ENCODE measurements at regions not wholly inside any gene's neighbourhood (a gene's known extent, or its start where the extent isn't known, plus 50 kb on each side); places are given as distances from the start of the nearest gene placed in this dataset.
"Not testable (repeated sequence)": the region's sequence is repeated elsewhere in the genome, so short reads cannot be mapped to it uniquely, and the experiment has no call there.

DNA sequence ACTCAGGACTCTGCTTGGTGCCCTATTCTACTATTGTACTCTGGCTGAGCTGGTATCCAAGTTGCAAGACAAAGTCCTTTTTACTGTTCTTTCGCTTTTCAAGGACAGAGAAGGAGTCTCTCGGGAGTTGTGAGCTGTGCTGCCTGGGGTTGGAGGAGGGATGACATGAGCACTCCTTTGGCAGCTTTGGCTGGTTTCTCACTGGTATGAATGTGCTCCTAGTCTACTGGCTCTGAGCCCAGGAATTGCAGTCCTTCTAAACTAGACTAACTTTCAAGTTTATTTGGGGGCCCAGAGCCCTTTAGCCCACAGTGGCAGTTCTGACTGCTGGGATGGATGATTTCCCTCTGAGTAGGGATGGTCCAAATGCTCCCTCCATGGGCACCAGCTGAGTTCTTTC is 997.1 kb downstream of the RAB28 start:
- intact Hi-C loops (cut with micrococcal nuclease): no loop called here

DNA sequence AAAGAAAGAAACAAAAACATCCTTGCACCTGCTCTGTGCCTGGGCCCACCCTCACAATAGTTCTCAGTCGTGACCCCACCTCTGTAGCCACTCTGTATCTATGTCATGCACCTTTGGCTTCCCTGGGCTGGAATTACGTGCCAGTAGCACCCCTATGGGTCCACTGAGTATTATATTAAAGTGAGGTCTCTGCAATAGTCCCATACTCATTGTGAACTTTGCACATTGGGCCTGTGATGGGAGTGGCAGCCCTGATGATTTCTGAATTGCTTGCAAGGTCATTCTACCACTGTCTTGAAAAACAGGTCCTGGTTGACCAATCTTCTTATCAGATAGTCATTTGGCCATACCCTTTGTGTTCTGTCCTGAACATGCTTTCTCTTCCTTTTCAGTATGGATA is 1012.1 kb downstream of the RAB28 start:
- intact Hi-C loops (cut with micrococcal nuclease): no loop called here

DNA sequence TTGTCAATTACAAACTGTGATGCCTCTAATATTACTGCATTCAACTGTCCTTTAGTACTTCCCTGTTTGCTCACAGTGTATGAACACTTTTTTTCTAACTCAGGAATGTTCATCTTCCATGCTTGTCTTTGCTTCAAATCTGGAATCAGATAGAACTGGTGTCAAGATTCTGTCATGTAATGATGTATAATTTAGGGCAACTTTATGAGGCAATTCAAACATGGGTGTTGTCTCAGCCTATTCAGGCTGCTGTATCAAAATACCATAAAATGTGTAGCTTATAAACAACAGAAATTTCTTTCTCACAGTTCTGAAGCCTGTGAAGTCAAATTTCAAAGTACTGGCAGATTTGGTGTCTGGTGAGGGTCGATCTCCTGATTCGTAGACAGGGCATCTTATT is 1012.9 kb downstream of the RAB28 start:
- intact Hi-C loops (cut with micrococcal nuclease): no loop called here

DNA sequence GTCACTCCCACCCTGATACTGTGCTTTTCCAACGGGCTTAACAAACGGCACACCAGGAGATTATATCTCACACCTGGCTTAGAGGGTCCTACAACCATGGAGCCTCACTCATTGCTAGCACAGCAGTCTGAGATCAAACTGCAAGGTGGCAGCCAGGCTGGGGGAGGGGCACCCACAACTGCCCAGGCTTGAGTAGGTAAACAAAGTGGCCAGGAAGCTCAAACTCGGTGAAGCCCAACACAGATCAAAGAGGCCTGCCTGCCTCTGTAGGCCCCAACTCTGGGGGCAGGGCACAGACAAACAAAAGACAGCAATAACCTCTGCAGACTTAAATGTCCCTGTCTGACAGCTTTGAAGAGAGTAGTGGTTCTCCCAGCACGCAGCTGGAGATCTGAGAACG is 1022.6 kb downstream of the RAB28 start:
- intact Hi-C loops (cut with micrococcal nuclease): not testable (repeated sequence)

DNA sequence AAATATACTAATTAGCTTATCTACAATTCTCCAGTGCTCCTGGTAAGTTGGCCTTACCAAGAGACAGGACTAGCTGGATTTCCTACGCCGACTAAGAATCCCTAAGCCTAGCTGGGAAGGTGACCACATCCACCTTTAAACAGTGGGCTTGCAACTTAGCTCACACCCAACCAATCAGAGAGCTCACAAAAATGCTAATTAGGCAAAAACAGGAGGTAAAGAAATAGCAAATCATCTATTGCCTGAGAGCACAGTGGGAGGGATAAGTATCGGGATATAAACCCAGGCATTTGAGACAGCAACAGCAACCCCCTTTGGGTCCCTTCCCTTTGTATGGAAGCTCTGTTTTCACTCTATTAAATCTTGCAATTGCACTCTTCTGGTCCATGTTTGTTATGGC is 1025.0 kb downstream of the RAB28 start:
- intact Hi-C loops (cut with micrococcal nuclease): no loop called here

DNA sequence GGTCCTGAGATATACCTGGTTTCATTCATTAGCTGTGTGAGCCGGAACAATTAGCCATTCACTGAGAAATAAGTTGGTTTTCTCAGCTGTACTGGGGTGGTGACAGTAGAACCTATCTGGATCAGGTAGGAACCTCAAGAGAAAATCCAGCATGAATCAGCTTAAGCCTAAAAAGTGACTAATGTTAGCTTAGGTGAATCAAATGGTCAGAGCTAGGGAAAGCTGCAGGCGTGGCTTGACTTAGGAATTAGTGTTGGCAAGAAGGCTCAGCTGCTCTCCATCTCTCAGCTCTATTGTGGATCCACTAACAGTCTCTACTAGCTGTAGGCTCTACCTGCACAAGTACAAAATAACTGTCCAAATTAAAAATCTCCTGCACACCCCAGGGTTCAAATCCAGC is 1025.5 kb downstream of the RAB28 start:
- intact Hi-C loops (cut with micrococcal nuclease): no loop called here

DNA sequence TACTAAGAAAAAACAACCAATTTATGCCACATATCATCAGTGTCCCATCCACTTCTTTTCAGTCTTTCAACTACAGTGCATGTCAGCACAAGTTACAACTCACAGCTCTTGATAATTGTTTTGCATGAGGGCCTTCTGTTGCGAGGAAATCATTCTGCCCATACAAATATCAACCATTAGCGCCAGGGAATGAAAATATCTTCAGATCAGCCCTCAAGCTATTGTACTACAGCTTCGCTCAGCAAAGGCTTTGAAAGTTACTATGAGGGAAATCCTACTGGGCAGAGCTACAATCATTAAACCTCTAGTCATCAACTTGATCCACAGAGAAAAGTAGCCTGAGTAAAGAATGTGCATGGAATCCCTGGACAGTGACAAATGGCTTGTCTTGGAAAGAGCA is 1023.6 kb upstream of the HS3ST1 start:
- intact Hi-C loops (cut with micrococcal nuclease): no loop called here

DNA sequence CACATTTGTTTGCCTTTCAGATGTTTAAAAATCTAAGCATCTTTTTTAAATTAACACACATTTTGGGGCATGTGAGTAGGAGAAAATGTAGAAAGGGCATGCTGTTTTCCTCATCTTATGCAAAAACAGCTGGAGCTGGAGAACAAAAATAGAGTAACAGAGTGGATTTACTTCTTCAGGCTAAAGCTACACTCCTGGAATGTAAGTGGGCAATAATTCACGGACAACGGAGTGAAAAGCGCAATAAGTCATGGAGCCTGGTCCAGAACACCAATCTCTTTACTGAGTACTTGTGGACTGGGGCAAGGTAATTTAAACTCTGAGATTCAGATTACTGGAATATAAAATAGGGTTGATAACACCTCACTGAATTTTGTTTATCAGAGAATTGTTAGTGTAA is 1018.8 kb upstream of the HS3ST1 start:
- intact Hi-C loops (cut with micrococcal nuclease): no loop called here

DNA sequence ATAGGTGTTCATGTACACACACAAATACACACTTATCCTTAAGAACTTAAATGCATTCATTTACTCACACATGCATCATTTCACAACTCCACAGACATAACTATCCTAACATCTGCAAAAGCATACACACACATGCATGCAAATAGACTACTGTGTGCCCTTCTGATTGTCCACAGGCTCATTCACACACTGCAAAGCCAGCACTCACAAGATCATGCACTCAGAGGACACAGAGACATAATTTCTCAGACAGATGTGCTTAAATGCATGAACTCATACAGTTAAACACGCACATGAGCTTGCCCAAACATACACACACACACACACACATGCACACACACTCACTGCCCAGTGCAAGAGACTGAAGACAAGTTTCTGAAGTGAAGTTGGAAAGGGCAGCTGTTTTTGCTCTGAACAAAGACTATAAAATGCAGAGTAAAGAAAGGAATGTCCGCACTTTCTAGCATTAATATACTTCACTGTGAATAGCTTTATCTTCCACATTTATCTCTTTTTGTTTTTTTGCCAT is 1018.0 kb upstream of the HS3ST1 start:
- intact Hi-C loops (cut with micrococcal nuclease): no loop called here

DNA sequence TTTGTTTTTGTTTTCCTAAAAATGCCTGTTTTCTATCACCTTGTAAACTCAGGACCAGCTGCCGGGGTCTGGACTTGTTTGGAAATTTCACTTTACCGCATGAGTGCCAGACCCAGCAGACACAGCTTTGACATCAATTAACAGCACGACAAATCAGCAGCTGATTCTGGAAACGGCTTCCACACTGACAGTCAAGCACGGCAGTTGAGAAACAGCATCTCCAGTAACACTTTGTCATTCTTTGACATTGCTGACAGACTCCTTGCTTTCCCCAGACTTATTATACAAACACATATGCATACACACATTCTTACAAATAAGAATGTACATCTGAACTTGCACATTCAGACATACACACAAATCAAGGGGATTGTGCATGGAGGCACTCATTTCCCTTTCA is 1017.6 kb upstream of the HS3ST1 start:
- intact Hi-C loops (cut with micrococcal nuclease): no loop called here

DNA sequence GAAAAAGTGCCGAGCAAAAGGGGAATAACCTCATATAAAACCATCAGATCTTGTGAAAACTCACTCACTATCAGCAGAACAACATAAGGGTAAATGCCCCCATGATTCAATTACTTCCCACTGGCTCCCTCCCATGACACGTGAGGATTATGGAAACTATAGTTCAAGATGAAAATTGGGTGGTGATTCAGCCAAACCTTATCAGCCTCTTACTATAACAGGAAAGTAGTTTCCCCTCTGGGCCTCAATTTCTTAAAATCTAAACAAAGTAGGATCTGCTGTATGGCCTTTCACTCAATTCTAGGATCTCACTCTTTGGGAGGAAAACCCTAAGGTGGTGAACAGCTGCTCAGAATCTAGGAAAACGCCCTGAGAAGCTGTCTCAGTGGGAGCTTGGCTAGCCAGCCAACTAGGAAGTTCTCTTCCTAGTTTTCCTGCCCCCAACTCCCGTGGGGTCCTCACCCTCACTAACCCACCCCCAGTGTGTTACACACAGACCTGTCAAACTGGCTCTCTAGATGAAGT is 1017.1 kb upstream of the HS3ST1 start:
- intact Hi-C loops (cut with micrococcal nuclease): no loop called here

DNA sequence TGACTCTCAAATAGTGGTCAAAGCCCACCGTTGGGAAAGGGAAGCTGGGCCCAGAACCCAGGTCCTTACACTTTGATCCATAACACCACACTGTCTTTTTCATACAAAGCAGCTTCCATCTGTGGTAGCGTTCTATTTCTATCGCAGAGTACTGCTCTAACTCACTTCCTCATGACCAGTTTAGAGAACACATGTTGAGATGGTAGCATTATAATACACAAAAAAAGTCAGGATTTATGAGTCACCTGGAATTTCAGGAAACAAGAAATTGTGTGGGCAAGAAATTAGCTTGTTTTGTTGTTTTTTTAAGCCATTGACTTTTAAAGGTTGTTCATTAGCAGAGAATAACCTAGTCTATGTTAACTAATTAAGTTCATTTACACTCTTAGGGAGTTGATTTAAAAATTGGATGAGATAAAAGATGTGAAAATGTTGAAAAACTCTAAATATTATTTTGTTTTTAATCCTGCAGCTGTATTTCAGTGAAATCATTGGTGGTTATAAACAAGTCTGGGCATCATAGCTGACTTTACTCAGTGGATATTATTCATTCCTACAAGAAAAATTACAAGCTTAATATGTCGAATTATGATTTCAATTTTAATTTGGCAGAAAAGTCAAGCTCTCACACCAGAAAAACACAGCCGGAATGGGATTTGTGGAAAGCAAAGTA is 1011.1 kb upstream of the HS3ST1 start:
- intact Hi-C loops (cut with micrococcal nuclease): no loop called here

DNA sequence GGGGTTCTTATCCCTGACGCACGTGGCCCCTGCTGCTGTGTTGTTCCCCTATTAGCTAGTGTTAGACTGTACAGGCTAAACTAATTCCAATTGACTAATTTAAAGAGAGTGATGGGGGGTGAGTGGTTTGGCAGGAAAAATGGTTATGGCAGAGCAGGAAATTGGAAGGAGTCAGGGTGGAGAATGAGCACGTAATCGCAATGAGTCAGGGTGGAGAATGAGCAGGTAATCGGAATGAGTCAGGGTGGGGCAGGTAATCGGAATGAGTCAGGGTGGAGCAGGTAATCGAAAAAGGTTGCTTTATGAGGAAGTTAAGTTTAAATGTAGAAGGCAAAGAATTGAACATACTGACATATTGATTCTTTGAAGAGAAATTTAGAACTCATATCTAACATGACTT is 1002.6 kb upstream of the HS3ST1 start:
- intact Hi-C loops (cut with micrococcal nuclease): not testable (repeated sequence)

DNA sequence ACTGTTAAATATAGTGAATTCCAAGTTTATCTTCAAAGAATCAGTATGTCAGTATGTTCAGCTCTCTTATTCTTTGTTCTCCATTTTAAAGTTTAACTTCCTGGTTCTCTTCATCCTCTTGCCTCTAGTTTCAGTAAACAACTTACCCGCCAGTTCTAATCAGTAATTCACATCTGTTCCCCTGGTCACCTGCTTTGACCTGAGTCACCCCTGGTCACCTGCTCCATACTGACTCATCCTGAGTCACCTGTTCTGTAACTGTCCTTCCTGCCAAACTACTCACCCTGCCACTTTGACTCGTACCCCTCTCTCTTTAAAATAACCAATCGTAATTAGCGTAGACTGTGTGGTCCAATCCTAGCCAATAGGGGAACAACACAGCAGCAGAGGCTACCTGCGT is 992.7 kb upstream of the HS3ST1 start:
- intact Hi-C loops (cut with micrococcal nuclease): no loop called here

DNA sequence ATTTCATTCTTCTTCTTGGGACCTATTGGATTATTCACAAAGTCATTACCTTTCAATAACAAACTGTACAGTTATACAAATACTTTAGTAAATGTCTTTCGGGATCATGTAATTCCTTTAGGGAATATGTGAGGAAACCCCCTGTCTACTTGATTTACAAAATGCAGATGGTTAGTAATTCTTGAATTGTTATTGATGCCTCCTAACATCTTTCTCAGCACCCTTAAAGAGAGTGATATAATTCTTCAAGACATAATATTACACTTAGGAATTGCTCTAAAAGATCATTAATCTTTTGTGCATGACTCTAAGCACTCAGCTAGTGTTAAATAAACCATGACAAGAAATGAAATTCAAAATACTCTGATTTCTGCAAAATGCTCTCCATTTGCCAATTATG is 988.1 kb upstream of the HS3ST1 start:
- intact Hi-C loops (cut with micrococcal nuclease): no loop called here

DNA sequence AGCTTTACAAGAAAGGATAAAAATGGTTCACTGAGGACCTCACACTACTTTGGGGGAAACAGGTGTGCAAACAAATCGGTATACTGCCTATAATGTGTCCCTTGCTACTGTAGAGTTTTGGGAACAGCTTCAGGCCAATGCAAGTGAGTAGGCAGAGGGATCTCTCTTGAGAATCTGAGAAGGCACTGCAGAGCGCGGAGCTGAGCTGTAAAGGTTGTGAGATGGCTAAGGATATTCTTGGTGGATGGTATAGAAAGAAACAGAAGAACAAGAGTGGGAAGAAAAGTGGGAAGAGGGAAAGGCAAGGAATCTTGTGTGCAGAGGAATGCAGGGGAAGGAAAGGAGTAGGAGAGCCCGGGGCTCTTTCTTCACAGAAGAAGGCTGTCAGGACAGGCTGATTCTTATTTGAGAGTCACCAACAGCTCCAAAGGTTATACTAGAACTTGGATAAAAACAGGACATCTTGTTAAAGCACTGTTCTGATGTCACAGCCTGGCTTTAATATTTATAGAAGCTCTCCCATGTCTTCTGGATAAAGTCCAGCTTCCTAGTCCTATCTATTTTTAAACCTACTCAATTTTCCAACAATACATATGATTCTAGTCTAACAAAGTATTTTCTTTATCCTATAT is 985.6 kb upstream of the HS3ST1 start:
- intact Hi-C loops (cut with micrococcal nuclease): no loop called here

DNA sequence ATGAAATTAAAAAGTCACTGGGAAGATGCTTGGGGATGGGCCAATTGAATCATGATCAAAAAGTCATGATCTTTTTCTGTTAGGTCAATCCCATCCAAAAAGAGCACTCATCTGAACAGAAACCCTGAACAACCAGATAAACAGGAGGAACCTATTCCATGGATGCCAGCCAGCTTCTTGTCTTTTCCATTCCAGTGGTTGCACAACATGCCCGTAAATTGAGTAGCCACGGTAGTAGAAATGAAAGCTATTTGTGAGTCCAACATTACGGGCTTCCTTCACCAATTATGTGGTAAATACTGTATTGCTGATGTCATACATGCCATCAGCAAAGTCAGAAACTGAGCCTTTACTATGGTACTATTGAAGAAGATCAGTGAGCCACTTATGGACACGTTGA is 982.4 kb upstream of the HS3ST1 start:
- intact Hi-C loops (cut with micrococcal nuclease): no loop called here

DNA sequence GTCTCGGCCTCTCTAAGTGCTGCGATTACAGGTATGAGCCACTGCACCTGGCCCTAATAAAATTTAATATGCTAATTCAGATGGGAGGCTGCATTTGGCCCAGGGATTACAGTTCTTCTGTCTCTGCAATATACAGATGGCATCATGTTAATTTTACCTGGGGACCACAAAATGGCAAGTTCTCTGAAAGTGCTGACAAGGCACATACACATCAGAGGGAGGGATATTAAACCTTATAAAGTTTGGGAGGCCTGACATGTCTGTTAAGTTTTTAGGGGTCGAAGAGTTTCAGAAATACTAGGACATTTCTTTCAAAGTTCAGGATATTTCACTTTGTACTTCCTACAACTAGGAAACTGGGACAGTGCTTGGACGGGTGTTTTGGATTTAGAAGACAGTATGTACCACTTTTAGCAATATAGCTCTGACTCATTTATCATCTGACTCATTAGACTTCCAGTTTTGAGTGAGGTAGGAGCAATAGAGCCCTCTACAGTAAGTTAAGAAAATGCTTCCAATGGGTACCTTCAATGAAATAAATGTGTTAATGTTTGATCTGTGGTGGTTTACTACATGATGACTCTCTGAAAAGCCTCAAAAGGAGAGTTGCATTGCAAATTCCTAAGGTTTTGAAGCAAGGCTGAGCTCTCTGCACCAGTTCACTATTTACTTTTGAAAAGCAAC is 981.0 kb upstream of the HS3ST1 start:
- intact Hi-C loops (cut with micrococcal nuclease): no loop called here

DNA sequence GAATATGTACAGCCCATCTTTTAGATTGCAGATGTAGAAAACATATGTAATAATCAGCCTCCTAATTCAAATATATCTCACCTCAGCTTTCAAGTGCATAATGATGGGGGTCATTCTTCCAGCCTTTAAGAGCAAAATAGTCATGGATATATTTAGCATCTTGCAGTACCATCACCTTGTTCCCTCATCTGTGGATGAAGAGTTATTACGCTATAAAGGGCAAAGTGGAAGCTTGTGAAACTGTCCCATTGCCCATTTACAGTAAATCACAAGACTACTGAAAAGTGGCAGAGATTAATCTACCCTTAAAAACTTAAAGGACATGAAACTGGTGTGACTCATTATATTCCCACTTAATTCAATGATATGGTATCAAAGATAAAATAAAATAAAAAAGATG is 979.7 kb upstream of the HS3ST1 start:
- intact Hi-C loops (cut with micrococcal nuclease): no loop called here

DNA sequence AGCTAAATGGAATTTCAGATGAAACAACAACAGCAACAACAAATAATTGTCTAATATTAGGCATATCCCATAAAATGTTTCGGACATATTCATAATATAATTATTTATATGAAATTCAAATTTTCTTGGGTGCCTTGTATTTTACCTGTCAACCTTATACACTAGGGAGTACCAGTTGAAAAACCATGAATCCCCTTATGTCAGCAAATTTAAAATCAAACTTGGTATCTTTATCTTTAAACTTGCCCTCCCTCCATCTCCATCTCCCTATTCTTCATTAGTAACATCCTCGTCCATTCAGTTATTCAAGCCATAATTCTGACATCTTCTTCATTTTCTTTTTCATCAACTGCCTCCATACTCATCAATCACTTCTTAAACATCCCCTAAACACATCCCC is 974.5 kb upstream of the HS3ST1 start:
- intact Hi-C loops (cut with micrococcal nuclease): no loop called here

DNA sequence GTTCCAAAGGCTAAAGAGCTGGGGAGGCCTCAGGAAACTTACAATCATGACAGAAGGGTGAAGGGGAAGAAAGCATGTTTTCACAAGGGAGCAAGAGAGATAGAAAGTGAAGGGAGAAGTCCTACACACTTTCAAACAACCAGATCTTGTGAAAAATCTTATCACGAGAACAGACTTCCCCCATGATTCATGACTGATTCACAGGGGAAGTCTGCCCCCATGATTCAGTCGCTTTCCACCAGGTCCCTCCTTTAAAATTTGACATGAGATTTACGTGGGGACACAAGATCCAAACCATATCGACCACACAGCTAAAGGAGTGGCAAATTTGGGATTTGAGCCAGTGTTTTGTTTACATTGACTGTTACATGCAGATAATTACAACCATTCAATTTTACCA is 971.1 kb upstream of the HS3ST1 start:
- intact Hi-C loops (cut with micrococcal nuclease): no loop called here

DNA sequence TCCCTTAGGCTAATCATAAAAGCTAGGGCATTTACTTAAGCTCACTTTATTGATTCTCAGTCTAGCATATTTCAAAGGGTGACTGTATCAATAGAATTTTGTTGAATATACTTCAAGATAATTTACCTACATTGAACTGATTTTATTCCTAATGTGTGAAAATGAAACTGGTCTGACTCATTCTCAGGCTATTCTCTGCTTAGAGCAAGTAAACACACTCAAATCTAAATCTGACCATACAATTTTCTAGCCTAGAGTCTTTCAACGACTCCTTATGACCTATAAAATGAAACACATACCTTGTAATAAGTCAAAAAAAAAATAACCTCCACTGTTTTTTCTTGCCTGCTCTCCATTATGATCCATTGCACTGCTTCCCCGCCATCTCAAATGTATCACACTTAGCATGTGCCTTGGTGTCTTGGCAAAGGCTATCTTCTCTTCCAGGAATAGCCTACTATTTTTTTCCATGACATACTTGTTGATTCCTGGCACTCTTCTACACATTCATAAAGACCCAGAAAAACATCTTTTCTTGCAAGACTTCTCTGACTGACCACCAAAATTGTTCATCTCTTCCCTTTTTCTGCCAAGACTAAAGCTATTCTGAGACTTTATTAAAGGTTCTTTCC is 965.1 kb upstream of the HS3ST1 start:
- intact Hi-C loops (cut with micrococcal nuclease): no loop called here
